ENCODE measurements at regions not wholly inside any gene's neighbourhood (a gene's known extent, or its start where the extent isn't known, plus 50 kb on each side); places are given as distances from the start of the nearest gene placed in this dataset.

DNA sequence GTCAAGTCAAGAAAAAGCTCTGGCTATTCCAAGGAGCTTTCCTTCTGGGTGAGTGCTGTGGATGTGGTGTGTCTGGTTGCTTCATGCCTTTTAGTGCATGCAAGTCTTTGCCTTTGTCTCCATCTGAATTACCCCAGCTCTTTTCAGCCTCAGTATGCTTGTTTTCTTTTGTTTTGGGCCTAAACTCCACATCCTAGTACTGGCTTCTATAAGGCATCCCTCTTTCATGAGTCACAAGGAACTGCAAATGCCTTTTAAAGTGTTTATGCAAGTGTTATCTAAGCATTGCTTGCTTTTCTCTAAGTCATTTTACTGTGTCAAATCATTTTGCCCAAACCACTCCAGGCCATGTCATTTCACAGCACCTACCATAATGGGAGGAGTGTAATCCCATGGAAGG, 132.1 kb downstream of the PLCE1 start:
- intact Hi-C loops (cut with DNase I) = no loop called here
- Histone ChIP-seq H3K9me3 (ENCODE audit: control insufficient read depth in 2 of 3, insufficient read depth in 1 of 3, low read length in 3 of 3) (no peaks in the 10 kb centered on the region), H3K36me3 (ENCODE audit: control insufficient read depth in 2 of 3, insufficient read depth in 3 of 3, low read length in 3 of 3) (no peaks in the 10 kb centered on the region), H3K27me3 (ENCODE audit: control insufficient read depth, insufficient read depth, low read length) (no peaks in the 10 kb centered on the region), H3K27ac (ENCODE audit: low read depth in 2 of 2, low read length in 2 of 2) (no peak overlapping the region), H3K4me3 (ENCODE audit: low read length in 3 of 3) (no peak overlapping the region), H3K9ac (ENCODE audit: low read length in 3 of 3) (no peak overlapping the region), H3K4me1 (ENCODE audit: control insufficient read depth in 2 of 3, insufficient read depth in 2 of 3, low read depth in 1 of 3, low read length in 3 of 3) (no peaks in the 10 kb centered on the region)
- no peak for TF ChIP-seq CTCF (IDR thresholded peaks at IDR 0.05; ENCODE audit: borderline replicate concordance, extremely low read depth, insufficient read depth)
- FAIRE-seq = no peak
- DNase-seq = no peak

GRCh38 chr10:94129393-94130130, 135.8 kb downstream of the PLCE1 start:
- no peaks in the 10 kb centered on the region for H3K4me1 ChIP-seq (ENCODE audit: control insufficient read depth in 2 of 3, insufficient read depth in 2 of 3, low read depth in 1 of 3, low read length in 3 of 3)
- H3K9me3 ChIP-seq (ENCODE audit: control insufficient read depth in 2 of 3, insufficient read depth in 1 of 3, low read length in 3 of 3) = no peaks in the 10 kb centered on the region
- DNase-seq (no peak), FAIRE-seq (no peak)
- H3K9ac ChIP-seq (ENCODE audit: low read length in 3 of 3) = no peak overlapping the region
- intact Hi-C loops (cut with DNase I) = no loop called here
- TF ChIP-seq CTCF (IDR thresholded peaks at IDR 0.05; ENCODE audit: borderline replicate concordance, extremely low read depth, insufficient read depth) = no peak
- no peak overlapping the region for H3K4me3 ChIP-seq (ENCODE audit: low read length in 3 of 3)
- H3K27me3 ChIP-seq (ENCODE audit: control insufficient read depth, insufficient read depth, low read length) = no peaks in the 10 kb centered on the region
- no peak overlapping the region for H3K27ac ChIP-seq (ENCODE audit: low read depth in 2 of 2, low read length in 2 of 2)
- no peaks in the 10 kb centered on the region for H3K36me3 ChIP-seq (ENCODE audit: control insufficient read depth in 2 of 3, insufficient read depth in 3 of 3, low read length in 3 of 3)

DNA sequence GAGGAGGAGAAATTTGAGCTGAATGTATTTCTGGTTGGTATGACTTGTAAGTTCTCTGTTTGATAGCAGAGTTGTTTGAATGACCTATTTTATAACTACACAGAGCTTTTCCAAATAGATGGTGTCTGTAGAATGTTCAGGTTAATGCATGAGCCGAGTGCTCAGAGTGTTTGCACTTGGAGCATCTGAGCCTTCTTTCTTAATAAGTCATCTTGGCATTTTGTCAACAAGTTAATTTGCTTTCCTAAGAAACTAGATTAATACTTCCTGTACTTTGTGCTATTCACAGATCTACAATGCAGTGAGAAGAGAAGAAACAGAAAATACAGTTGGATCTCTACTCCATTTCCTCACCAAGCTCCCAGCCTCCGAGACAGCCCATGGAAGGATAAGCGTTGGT, 138.2 kb downstream of the PLCE1 start:
- Histone ChIP-seq H3K27me3 (ENCODE audit: control insufficient read depth, insufficient read depth, low read length) (no peaks in the 10 kb centered on the region), H3K9ac (ENCODE audit: low read length in 3 of 3) (no peak overlapping the region), H3K9me3 (ENCODE audit: control insufficient read depth in 2 of 3, insufficient read depth in 1 of 3, low read length in 3 of 3) (no peaks in the 10 kb centered on the region), H3K27ac (ENCODE audit: low read depth in 2 of 2, low read length in 2 of 2) (no peak overlapping the region), H3K4me3 (ENCODE audit: low read length in 3 of 3) (no peak overlapping the region), H3K4me1 (ENCODE audit: control insufficient read depth in 2 of 3, insufficient read depth in 2 of 3, low read depth in 1 of 3, low read length in 3 of 3) (no peaks in the 10 kb centered on the region), H3K36me3 (ENCODE audit: control insufficient read depth in 2 of 3, insufficient read depth in 3 of 3, low read length in 3 of 3) (no peaks in the 10 kb centered on the region)
- DNase-seq = peak in 1 of 5 donors; percentile 46
- intact Hi-C loops (cut with DNase I) = no loop called here
- no peak for TF ChIP-seq CTCF (IDR thresholded peaks at IDR 0.05; ENCODE audit: borderline replicate concordance, extremely low read depth, insufficient read depth)
- no peak for FAIRE-seq

GRCh38 chr10:94133239-94133638, 139.5 kb downstream of the PLCE1 start:
- H3K27ac ChIP-seq (ENCODE audit: low read depth in 2 of 2, low read length in 2 of 2) = no peak overlapping the region
- H3K27me3 ChIP-seq (ENCODE audit: control insufficient read depth, insufficient read depth, low read length) = no peaks in the 10 kb centered on the region
- H3K9me3 ChIP-seq (ENCODE audit: control insufficient read depth in 2 of 3, insufficient read depth in 1 of 3, low read length in 3 of 3) = no peaks in the 10 kb centered on the region
- no peak for FAIRE-seq
- H3K9ac ChIP-seq (ENCODE audit: low read length in 3 of 3) = no peak overlapping the region
- no peak for TF ChIP-seq CTCF (IDR thresholded peaks at IDR 0.05; ENCODE audit: borderline replicate concordance, extremely low read depth, insufficient read depth)
- intact Hi-C loops (cut with DNase I) = no loop called here
- no peak overlapping the region for H3K4me3 ChIP-seq (ENCODE audit: low read length in 3 of 3)
- no peak for DNase-seq
- H3K36me3 ChIP-seq (ENCODE audit: control insufficient read depth in 2 of 3, insufficient read depth in 3 of 3, low read length in 3 of 3) = no peaks in the 10 kb centered on the region
- no peaks in the 10 kb centered on the region for H3K4me1 ChIP-seq (ENCODE audit: control insufficient read depth in 2 of 3, insufficient read depth in 2 of 3, low read depth in 1 of 3, low read length in 3 of 3)
